HK-2 (cell line): ENCODE measurements at regions not wholly inside any gene's neighbourhood (a gene's known extent, or its start where the extent isn't known, plus 50 kb on each side); places are given as distances from the start of the nearest gene placed in this dataset.
"Not testable (repeated sequence)": the region's sequence is repeated elsewhere in the genome, so short reads cannot be mapped to it uniquely, and the experiment has no call there.

Experiments
- DNase-seq: peaks from one replicate; pipeline ENCODE4 v3.0.0-alpha.2; 2018; ENCODE audit not compliant: unreplicated experiment

DNA sequence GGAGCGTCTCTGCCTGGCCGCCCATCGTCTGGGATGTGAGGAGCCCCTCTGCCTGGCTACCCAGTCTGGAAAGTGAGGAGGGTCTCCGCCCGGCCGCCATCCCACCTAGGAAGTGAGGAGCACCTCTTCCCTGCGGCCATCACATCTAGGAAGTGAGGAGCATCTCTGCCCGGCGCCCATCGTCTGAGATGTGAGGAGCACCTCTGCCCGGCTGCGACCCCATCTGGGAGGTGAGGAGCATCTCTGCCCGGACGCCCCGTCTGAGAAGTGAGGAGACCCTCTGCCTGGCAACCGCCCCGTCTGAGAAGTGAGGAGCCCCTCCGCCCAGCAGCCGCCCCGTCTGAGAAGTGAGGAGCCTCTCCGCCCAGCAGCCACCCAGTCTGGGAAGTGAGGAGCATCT is 84.5 kb downstream of the IDS start:
- DNase-seq = not testable (repeated sequence)

DNA sequence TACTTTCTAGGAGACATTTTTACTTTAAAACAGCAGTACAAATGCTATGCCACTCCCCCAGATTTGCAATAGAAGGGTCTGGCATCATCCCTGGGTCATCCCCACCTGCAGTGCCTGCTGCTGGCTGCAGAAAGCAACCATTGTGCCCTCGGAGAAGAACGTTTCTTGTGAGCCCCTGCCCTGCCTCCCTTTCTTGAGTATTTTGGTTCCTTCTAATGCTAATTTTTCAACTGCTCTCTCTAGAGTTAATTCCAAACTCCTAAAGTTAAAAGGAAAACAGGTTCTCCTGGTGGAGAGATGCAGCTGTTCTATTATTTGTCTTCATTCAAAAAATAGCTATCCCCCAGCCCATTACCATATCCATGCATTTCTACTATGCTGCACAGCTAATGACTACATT is 107.1 kb downstream of the IDS start:
- no peak for DNase-seq

DNA sequence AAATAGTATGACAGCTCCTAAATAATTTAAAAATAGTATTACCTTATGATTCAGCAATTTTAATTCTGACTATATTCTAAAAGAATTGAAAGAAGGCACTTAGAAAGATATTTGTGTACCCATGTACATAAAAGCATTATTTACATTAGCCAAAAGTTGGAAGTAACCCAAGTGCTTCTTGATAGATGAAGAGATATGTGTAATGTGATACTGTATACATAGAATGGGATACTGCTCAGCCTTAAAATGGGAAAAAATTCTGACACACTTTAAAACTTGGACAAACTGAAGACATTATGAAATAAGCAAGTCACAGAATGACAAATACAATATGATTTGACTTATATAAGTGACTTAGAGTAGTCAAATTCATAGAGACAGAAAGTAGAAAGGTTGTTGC is 112.2 kb downstream of the IDS start:
- DNase-seq = no peak

DNA sequence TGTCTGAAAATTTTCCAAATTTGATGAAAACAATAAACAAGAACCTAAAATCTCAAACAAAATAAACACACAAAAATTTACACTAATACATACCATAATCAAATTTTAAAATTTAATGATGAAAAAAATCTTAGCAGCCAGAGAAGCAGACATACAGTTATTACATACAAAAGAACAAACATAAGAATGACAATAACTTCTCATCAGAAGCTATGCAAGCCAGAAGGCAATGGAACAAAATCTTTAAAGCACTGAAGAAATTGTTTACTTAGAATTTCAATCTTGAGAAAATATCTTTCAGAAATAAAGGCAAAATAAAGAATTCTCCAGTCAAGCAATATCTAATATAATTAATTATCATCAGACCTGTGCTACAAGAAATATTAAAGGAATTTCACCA is 121.3 kb downstream of the IDS start:
- DNase-seq = no peak

DNA sequence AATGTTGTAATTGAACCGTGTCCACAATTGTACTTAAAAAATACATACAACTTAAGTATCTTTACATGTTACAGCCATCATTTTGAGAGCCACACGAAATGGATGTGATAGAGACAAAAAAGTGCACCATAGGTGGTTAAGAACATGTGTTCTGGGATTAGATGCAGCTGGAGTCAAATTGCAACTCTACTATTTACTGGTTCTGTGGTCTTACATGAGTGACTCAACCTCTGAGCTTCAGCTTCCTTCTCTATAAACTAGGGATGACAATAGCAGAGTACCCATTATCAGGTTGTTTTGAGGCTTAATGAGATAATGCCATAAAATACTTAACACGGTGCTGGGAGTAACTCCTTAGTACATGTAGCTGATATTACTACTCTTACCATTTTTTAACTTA is 130.4 kb downstream of the IDS start:
- no peak for DNase-seq

DNA sequence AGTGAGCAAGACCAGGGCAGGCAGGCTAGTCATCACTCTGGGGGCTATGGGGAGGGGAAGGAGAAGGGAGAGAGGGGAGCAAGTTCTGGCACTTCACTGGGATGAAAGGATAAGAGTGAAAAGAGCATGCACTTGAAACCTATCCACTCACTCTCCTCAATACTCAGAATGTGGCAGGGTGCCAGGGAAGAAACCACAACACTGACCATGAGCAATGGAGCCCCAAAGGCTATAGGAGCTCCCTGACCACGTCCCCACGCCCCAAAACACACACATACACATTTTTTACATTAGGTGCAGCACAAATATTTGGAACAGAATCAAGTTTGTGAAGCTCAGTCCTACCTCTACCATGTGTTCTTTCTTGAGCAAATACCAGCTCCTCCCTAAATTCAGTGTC is 132.2 kb downstream of the IDS start:
- no peak for DNase-seq

DNA sequence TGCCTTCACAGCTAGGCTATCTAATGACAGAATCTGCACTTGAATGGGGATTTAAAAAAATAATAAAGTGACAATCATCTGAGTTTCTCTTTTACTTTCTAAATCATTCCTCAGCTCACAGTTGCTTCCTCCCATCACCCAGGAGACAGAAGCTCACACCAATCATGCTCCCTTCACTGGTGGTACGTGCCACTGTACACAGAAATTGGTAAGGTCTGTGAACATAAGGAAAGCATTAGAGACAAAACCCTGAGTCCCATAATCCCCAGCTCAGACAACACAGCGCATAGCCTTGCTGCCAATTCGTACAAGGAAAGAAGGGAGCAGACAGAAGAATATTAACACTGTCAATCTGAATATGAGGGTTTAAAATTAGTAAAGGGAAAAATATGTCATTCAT is 133.1 kb downstream of the IDS start:
- no peak for DNase-seq

DNA sequence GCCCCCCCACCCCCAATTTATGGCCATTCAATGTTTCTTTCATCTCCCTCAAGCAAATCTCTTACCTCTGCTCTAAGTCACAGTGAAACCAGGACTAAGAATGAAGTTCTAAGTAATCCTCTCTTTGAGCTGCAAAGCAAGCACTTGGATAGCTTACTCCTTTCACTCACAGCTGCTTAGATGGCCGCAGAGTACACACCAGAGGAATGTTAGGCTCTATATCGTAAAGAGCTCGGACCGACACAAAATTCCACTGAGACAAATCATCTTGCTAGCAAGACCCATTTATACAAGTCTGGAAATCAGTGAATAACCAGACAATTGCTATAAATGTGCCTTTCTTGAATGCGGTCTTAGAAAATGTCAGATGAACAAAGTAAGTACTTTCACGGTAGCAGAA is 135.0 kb downstream of the IDS start:
- DNase-seq = no peak

DNA sequence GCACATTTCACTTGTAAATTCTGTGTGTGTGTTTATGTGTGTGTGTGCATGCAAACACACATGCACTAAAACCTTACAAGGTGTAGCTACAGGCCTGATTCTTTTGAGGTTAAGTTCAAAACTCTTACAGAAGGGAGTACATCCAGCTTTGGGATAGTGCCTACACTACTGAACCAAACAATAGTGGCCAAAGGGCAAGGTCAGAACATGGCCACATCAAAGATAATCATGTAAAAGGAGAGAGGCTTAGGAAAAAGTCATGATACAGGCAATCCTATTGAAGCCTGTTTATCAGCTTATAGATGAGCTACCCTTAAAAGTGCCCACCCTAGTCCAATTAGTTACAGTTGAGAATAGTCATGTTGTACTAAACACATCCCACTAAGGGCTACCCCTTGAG is 139.6 kb downstream of the IDS start:
- no peak for DNase-seq

DNA sequence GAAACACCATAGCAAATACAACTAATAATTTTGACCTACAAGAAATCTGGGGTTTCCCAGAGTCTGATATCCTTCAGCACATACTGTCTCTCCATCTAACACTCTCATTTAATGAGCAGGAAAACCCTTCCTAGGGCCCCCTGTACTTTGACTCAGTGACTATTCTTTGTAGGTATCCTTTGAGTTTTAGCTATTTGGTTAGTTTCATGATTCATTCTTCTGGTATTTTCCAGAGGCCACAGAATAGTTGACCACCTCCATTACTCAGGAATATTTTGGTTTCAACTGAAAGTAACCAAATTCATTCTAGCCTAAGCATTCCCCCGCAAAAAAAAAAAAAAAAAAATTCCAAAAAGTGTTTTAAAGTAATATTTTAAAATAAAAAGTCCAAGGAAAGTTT is 140.0 kb downstream of the IDS start:
- DNase-seq = no peak

DNA sequence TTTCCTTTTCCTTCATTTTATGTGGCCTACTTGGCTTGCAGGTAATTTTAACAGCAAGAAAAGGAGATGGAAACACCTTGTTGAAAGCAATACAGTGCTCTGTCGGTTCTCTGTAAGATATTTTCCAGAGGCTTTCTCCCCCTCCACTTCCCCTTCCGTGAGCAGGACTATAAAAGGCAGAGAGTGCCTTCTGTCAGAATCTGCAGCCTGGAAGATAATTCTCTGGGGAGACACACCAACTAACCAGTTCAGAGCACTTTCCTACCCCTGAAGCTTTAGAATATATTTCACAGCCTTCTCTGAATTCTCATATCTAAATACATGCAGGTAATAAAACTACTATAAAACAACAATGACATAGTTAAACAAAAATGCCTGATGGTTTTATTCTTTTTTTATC is 141.1 kb downstream of the IDS start:
- no peak for DNase-seq

DNA sequence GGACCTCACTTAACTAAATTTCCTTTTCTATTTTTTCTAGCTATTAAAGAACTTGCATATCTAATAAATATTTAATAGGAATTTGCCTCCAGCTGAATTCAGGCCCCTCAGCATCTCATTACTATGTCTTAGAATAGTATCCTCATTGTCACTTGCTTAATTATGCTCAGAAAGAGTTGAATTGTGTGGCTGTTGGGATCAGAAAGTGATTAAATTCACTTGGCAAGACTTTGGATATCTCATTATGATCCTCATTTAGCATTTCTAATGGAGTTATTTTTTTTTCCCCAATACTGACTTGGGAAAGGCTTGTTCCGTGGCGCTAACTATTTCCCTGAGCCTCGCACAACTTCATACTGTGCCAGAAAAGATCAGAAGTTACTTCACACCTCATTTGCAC is 158.8 kb downstream of the IDS start:
- DNase-seq = no peak

DNA sequence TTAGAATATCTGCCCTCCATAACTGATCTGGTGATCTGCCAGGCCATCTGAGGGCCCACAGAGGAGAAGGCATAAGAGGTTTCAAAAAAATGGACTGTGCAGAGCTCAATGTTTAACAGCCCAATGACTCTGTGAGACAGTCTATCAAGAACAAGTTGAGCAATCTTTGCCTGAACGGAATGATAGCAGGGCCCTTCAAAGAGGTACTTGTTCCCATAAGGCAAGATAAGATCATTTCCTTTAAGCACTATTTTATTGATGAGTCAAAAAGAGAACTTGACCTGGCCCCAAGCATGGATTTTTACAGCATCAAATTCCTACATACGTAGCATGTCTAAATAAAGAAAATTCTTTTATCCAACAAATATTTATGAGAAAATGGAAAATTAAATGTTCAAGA is 182.8 kb downstream of the IDS start:
- no peak for DNase-seq

DNA sequence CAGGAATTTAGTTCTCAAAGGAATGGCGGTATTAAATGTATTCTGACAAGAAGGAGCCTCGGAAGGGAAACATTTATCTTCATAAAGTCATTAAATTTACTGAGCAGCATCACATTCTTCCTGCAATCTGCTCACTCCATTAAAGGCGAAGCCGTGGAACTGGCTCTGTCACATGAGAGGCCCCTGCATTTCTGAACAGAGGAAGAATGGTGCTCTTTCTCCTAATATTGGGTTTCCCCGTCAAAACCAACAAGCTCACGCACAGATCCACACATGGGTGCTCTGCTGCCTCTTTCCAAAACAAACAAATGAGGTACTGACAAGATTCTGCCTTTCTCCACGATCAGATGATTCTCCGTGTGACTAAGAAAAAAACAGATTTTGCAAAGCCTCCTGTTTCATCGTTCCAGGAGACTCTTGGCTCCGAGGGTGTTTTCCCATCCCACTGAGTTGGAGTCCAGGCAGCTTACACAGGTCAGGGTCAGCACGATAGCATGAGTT is 191.2 kb downstream of the IDS start:
- DNase-seq = no peak

DNA sequence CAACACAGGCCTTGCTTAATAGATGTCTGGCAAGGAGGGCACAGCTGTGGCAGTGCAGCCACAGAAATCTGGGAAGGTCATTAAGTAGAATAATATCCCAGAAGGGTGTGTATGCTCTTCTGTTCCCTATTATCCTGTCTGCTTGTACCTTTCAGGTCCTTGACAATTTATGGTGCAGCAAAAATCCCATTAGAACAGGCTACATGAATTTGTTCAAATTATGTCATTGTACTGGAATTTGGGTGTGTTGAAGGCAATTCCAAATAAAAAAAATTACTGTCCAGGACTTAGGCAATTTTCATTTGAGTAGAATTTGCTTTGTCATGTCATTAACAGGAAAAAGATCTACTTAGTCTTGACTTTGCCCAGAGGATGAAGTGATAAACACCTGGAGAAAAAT is 192.1 kb downstream of the IDS start:
- no peak for DNase-seq

DNA sequence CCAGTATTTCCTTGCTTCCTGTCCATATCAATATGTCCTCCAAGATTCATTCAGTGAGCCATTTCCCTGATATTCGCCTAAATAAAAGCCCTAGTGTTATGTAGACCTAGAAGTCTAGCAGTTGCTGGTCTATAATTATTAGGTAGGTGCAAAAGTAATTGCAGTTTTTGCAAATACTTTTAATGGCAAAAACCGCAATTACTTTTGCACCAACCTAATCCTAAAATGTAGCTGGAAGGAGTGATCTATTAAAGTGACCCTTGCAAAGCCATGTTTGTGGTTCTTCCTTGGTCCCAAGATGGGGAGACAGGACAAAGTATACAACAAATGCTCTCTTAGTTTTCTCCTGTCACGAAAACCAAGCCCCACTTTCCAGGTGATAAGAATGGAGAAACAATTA is 193.0 kb downstream of the IDS start:
- no peak for DNase-seq

DNA sequence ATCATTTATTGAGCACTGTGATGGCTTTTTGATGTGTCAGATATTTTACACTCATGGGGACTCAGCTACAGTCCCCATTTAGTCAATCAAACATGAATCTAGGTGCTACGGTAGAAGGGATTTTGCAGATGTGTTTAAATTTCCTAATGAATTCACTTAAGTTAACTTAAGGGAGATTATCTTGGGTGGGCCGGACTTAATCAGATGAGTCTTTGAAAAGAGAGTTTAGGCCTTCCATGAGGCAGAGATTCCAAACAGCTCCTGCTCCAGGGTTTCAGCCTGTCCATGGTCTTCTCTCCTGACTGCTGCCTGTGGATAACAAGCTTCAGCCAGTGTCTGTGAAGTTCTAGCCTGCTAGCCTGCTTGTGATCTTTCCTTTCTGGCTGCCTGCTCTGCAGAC is 202.4 kb downstream of the IDS start:
- no peak for DNase-seq

DNA sequence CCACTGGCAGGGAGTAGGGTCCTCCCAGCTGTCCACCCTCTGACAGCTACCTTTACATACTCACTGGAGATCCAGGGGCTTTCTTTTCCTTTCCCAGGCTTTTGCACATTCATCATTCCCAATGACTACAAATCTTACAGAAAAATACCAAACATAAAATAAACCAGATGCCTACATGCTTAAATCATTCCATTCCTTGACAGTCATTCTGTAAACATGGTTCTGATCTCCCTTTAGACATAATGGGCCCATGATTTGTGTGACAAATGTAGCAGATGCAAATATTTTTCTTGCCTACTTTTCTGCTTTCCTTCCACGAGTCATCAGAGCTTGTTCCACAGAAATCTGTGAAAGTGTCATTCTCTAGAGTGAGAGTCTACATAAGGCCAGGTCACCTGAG is 207.0 kb downstream of the IDS start:
- no peak for DNase-seq

DNA sequence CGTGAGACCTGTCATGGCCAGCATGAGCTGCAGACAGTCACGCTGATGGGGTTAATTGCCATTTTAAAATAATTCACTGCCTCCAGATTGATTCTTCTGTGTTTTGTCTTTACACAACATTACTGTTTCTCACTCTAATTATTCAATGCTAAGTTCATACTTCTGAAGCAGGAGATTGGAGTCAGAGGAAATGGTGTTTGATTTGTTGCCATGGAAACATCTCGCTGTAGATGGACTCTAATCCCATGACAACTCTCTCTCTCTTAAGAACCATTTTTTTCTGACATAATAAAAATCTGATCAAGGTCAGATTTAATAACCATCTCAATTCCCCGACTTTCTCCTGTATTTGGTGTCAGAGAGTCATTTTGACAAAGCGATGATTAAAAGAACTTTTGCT is 209.0 kb downstream of the IDS start:
- no peak for DNase-seq

DNA sequence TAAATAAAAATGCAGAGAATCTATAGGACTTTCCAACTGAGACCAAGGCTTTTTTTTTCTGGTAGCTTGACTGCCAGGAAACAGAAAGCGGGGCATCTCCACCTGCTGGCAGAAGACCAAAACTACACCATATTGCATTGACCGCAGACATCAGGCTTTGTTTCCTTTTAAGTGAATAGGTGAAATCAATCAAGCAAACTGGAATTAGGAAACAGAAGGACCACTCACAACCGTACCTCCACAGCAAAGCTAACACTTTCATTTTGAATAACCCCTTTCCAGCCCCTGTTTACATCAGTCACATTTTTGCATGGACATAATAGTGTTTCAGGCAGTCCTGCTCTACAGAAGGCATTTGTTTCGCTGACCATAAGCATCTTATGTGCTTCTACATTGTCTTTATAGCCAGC is 218.2 kb downstream of the IDS start:
- DNase-seq = peak; percentile 22

DNA sequence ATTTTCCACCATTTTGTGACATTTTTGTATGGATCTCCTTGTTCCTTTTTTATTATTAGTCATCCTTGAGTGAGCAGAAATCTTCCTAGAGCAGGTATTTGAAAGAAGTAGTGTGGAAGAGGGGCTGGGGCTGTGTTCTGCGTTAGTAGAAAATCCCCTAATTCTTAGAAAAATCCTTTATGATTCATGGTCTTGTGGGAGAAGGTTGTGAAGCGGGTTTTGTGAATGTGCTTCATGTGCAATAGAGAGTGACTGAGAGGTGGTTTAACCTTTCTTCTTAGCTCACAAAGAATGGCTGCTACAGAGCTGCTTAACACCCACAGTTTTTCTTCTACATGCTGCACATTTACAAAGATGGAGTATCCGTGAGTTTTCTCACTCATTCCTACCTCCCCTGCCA is 220.5 kb downstream of the IDS start:
- no peak for DNase-seq

DNA sequence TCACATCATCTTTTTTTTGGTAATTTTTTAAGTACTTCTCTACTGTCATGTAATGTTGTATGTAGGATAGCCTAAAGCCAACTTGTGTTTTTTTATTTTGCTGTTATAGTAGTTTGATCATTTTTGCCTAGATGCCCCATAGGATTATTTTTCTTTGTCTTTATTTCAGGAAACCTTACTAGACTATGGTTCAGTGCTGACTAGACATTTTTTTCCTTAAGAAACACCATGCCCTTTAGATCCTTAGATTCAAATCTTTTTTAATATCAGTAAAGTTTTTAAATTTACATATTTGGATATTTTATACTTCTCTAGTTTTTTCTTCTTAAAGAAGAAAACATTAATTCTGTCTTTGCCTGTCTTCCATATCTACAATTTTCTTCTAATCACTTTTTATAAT is 221.3 kb downstream of the IDS start:
- DNase-seq = no peak

DNA sequence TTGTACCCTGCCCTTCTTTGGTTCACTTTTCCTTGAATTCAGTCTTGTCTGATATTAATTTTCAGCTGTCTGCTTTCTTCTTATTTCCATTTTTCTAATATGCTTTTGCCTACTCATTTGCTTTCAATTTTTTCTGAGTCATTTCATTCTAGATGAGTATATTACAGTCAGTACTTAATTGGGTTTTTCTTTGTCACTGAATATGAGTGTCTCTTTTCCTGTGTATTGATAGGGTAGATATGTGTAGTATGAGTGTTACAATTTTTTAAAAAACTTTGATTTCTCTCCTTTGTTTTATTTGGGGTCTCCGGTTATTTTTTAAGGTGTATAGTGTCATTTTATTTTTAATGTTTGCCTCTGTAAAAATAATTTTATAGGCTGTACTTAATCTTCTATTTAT is 222.2 kb downstream of the IDS start:
- no peak for DNase-seq

DNA sequence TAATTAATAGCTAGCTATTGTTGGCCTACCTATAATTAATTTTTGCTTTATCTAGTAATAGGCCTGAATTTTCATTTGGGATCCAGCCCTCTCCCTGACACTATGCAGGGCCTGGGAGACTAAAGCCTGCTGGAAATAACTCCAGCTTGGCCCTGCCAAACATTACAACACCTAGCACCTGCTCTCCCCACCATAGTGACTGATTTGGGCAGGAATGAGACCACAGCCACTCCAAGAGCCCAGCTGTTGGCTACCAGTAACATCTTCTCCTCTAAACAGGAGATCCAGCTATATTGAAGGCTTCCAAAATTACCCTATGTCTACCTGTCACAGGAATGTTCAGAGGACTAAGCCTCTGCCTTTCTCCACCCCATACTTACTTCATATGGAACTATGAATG is 225.1 kb downstream of the IDS start:
- no peak for DNase-seq

DNA sequence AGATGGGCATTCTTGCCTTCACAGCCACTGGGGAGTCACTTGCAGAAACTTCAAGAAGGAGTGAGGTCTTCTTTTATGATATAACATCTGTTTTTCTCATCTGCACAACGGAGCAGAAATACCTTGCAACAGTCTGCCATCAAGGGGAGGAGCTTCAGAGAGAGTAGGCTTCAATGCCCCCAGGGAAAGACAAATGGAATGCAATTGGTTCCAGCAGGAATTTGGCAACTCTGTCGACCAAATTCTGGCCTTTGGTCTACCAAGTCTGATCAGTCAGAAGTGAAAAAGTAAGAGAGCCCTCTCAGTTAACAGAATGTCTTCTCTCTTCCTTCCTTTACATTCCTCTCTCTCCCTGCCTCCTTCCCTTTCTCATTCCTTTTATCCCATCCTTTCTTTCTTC is 229.3 kb downstream of the IDS start:
- DNase-seq = no peak
